Ishikawa (cell line): ENCODE measurements at regions not wholly inside any gene's neighbourhood (a gene's known extent, or its start where the extent isn't known, plus 50 kb on each side); places are given as distances from the start of the nearest gene placed in this dataset.

Experiments
- CEBPB ChIP-seq: IDR thresholded peaks from 2 replicates; pipeline ENCODE4 v1.6.1; 2012
- CREB1 ChIP-seq: IDR thresholded peaks from 2 replicates; pipeline ENCODE4 v1.6.1; 2012; ENCODE audit warnings: low read depth
- EGR1 ChIP-seq: IDR thresholded peaks from 2 replicates; pipeline ENCODE4 v1.6.1; 2012
- EP300 ChIP-seq: IDR thresholded peaks from 2 replicates; pipeline ENCODE4 v1.6.1; 2012; ENCODE audit warnings: borderline replicate concordance
- RAD21 ChIP-seq: IDR thresholded peaks from 2 replicates; pipeline ENCODE4 v1.6.1; 2012; ENCODE audit warnings: low read depth
- TAF1 ChIP-seq: IDR thresholded peaks from 2 replicates; pipeline ENCODE4 v1.6.1; 2012; ENCODE audit warnings: low read depth, mild to moderate bottlenecking
- TCF12 ChIP-seq: IDR thresholded peaks from 2 replicates; pipeline ENCODE4 v1.6.1; 2012; ENCODE audit warnings: low read depth
- YY1 ChIP-seq: IDR thresholded peaks from 2 replicates; pipeline ENCODE4 v1.6.1; 2012; ENCODE audit warnings: low read depth
- ZBTB7A ChIP-seq: IDR thresholded peaks from 2 replicates; pipeline ENCODE4 v1.6.1; 2012; ENCODE audit warnings: low read depth
- TF ChIP-seq, protein P1 (sequence below): IDR thresholded peaks from 2 replicates; pipeline ENCODE4 v1.6.1; 2012
- TF ChIP-seq, protein P2 (sequence below): IDR thresholded peaks from 2 replicates; pipeline ENCODE4 v1.6.1; 2012
- TF ChIP-seq, protein P3 (sequence below): IDR thresholded peaks from 2 replicates; pipeline ENCODE4 v1.6.1; 2012; ENCODE audit warnings: low read depth, mild to moderate bottlenecking

DNA sequence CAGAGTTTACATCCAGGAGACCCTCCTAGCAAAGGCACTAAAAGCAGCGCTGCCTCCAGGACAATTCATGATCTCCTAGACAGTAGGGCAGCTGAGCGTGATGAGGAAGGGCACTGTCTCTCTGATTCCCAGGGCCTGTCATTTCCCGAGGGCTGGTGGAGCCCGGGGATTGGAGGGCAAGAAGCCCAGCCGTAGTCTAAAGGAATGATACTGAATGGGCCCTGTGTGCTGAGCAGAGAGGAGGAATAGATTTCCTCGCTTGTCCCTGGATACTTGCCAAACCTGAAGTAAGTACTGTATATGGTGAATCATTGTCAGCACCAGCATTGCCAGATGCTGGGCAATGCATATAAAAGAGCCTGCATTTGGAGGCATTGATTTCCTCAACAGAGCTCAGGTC lies 88.0 kb upstream of the SLITRK2 start:
- TF ChIP-seq CEBPB (no peak), CREB1 (no peak), EP300 (no peak), RAD21 (no peak), TAF1 (no peak), YY1 (no peak), EGR1 (no peak), ZBTB7A (no peak), TCF12 (no peak)
- TF ChIP-seq, protein P1, sequence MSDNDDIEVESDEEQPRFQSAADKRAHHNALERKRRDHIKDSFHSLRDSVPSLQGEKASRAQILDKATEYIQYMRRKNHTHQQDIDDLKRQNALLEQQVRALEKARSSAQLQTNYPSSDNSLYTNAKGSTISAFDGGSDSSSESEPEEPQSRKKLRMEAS, result no peak
- TF ChIP-seq, protein P2, sequence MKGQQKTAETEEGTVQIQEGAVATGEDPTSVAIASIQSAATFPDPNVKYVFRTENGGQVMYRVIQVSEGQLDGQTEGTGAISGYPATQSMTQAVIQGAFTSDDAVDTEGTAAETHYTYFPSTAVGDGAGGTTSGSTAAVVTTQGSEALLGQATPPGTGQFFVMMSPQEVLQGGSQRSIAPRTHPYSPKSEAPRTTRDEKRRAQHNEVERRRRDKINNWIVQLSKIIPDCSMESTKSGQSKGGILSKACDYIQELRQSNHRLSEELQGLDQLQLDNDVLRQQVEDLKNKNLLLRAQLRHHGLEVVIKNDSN, result no peak
- TF ChIP-seq, protein P3, sequence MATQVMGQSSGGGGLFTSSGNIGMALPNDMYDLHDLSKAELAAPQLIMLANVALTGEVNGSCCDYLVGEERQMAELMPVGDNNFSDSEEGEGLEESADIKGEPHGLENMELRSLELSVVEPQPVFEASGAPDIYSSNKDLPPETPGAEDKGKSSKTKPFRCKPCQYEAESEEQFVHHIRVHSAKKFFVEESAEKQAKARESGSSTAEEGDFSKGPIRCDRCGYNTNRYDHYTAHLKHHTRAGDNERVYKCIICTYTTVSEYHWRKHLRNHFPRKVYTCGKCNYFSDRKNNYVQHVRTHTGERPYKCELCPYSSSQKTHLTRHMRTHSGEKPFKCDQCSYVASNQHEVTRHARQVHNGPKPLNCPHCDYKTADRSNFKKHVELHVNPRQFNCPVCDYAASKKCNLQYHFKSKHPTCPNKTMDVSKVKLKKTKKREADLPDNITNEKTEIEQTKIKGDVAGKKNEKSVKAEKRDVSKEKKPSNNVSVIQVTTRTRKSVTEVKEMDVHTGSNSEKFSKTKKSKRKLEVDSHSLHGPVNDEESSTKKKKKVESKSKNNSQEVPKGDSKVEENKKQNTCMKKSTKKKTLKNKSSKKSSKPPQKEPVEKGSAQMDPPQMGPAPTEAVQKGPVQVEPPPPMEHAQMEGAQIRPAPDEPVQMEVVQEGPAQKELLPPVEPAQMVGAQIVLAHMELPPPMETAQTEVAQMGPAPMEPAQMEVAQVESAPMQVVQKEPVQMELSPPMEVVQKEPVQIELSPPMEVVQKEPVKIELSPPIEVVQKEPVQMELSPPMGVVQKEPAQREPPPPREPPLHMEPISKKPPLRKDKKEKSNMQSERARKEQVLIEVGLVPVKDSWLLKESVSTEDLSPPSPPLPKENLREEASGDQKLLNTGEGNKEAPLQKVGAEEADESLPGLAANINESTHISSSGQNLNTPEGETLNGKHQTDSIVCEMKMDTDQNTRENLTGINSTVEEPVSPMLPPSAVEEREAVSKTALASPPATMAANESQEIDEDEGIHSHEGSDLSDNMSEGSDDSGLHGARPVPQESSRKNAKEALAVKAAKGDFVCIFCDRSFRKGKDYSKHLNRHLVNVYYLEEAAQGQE, result no peak
